A549 (cell line): ENCODE measurements at regions not wholly inside any gene's neighbourhood (a gene's known extent, or its start where the extent isn't known, plus 50 kb on each side); places are given as distances from the start of the nearest gene placed in this dataset.
"Not testable (repeated sequence)": the region's sequence is repeated elsewhere in the genome, so short reads cannot be mapped to it uniquely, and the experiment has no call there.

ENCODE experiments used
- ATAC-seq, 2 experiments: fragments of 200-7000 bp in 1 of 2; fragments of >200 bp in 1 of 2; cut with Nextera tagmentation in 1 of 2; cut with Tn5 transposase in 1 of 2; 3 replicates each; pipeline versions ENCODE4 v1.8.0 to v1.9.1; 2018 to 2020; ENCODE audit warnings: mild to moderate bottlenecking in 1 of 2, moderate library complexity in 1 of 2
- CTCF ChIA-PET: fragments of 300-600 bp; sonication (Branson Sonifier 250); formaldehyde crosslinking; extraction: SDS; loops from one replicate; lab custom pipeline; 2021; ENCODE audit warnings: antibody characterized with exemption, inconsistent platforms; lab: Yijun Ruan, JAX
- POLR2A ChIA-PET: fragments of 350-600 bp; formaldehyde crosslinking; extraction: SDS; loops from one replicate; lab custom pipeline; 2021; ENCODE audit warnings: antibody characterized with exemption, inconsistent platforms; lab: Yijun Ruan, JAX
- DNase-seq, 2 experiments: peaks; one replicate each; pipeline versions ENCODE4 v3.0.0 to v3.0.0-alpha.2; 2011 to 2016; ENCODE audit warnings: low read depth in 1 of 2, low spot score in 1 of 2
- FAIRE-seq: peaks from 2 replicates; lab custom pipeline; 2011; peaks lifted over from hg19 to GRCh38; lab: Jason Lieb, UNC
- H3K27ac ChIP-seq, 2 experiments: fragments of >200 bp; sonication (Bioruptor Twin); formaldehyde crosslinking; 3 replicates each; pipeline ENCODE4 v1.5.1; 2016 to 2017
- H3K4me1 ChIP-seq: fragments of >200 bp; sonication (Bioruptor Twin); formaldehyde crosslinking; 3 replicates; pipeline ENCODE4 v1.6.1; 2016
- H3K4me2 ChIP-seq: fragments of >200 bp; sonication (Bioruptor Twin); formaldehyde crosslinking; 3 replicates; pipeline ENCODE4 v1.6.1; 2016
- H3K4me3 ChIP-seq: fragments of >200 bp; sonication (Bioruptor Twin); formaldehyde crosslinking; 3 replicates; pipeline ENCODE4 v1.5.1; 2016
- H3K9me3 ChIP-seq: fragments of >200 bp; sonication (Bioruptor Twin); formaldehyde crosslinking; 3 replicates; pipeline ENCODE4 v1.6.1; 2016
- BCL3 ChIP-seq: fragments of >200 bp; sonication (Bioruptor Twin); formaldehyde crosslinking; IDR thresholded peaks from 3 replicates; pipeline ENCODE4 v1.6.1; 2016
- BHLHE40 ChIP-seq: IDR thresholded peaks from 2 replicates; pipeline ENCODE4 v1.6.1; 2012; ENCODE audit warnings: low read depth, low read length, inconsistent platforms
- CBX2 ChIP-seq: fragments of 200-600 bp; sonication (generic); IDR thresholded peaks from 2 replicates; pipeline ENCODE4 v1.6.1; 2016; ENCODE audit warnings: low read depth, mild to moderate bottlenecking, borderline replicate concordance
- CHD2 ChIP-seq: fragments of 150-350 bp; IDR thresholded peaks from 2 replicates; pipeline ENCODE4 v1.6.1; 2014; ENCODE audit warnings: low read length; ENCODE audit not compliant: partially characterized antibody
- EP300 ChIP-seq, 2 experiments: fragments of >200 bp; sonication (Bioruptor Twin); formaldehyde crosslinking; IDR thresholded peaks; 2 replicates in 1 of 2; 3 replicates in 1 of 2; pipeline ENCODE4 v1.6.1; 2016 to 2017
- FOXS1 ChIP-seq: fragments of 250-450 bp; sonication (Bioruptor Pico); IDR thresholded peaks from 2 replicates; pipeline ENCODE4 v1.5.0; 2020; ENCODE audit warnings: mild to moderate bottlenecking, moderate library complexity
- GATA3 ChIP-seq: IDR thresholded peaks from 2 replicates; pipeline ENCODE4 v1.6.1; 2012; ENCODE audit warnings: borderline replicate concordance
- HDAC2 ChIP-seq: fragments of 200-600 bp; sonication (generic); IDR thresholded peaks from 2 replicates; pipeline ENCODE4 v1.6.1; 2016
- HES2 ChIP-seq: fragments of >200 bp; sonication (Bioruptor Twin); formaldehyde crosslinking; IDR thresholded peaks from 2 replicates; pipeline ENCODE4 v1.6.1; 2016
- HEYL ChIP-seq: fragments of 250-450 bp; sonication (Bioruptor Pico); IDR thresholded peaks from 2 replicates; pipeline ENCODE4 v1.8.0; 2021; ENCODE audit warnings: mild to moderate bottlenecking, moderate library complexity
- HOXA7 ChIP-seq: fragments of 250-450 bp; sonication (Bioruptor Pico); IDR thresholded peaks from 2 replicates; pipeline ENCODE4 v1.5.0; 2020; ENCODE audit warnings: mild to moderate bottlenecking, moderate library complexity
- HOXB5 ChIP-seq: fragments of 250-450 bp; sonication (Bioruptor Pico); IDR thresholded peaks from 2 replicates; pipeline ENCODE4 v1.5.0; 2020; ENCODE audit warnings: mild to moderate bottlenecking, moderate library complexity
- JUN ChIP-seq, 2 experiments: fragments of >200 bp; sonication (Bioruptor Twin); formaldehyde crosslinking; IDR thresholded peaks; 2 replicates in 1 of 2; 3 replicates in 1 of 2; pipeline ENCODE4 v1.6.1; 2016 to 2017
- KDM5A ChIP-seq: fragments of 200-600 bp; sonication (generic); IDR thresholded peaks from 2 replicates; pipeline ENCODE4 v1.6.1; 2016; ENCODE audit warnings: antibody characterized with exemption, mild to moderate bottlenecking
- MYC ChIP-seq: IDR thresholded peaks from 2 replicates; pipeline ENCODE4 v1.6.1; 2012; ENCODE audit warnings: mild to moderate bottlenecking, inconsistent platforms, low read length, improper control_type of control experiment, borderline replicate concordance
- POLR2A ChIP-seq: IDR thresholded peaks from 2 replicates; pipeline ENCODE4 v1.6.1; 2012; ENCODE audit warnings: mild to moderate bottlenecking, low read length
- POLR2AphosphoS2 ChIP-seq: conservative IDR thresholded peaks from 2 replicates; pipeline ENCODE4 v1.6.1; 2012; ENCODE audit warnings: low read length, improper control_type of control experiment, inconsistent platforms
- RARB ChIP-seq: fragments of 250-450 bp; sonication (Bioruptor Pico); IDR thresholded peaks from 2 replicates; pipeline ENCODE4 v1.8.0; 2021; ENCODE audit warnings: mild to moderate bottlenecking, moderate library complexity
- RFX5 ChIP-seq: fragments of 450-650 bp; IDR thresholded peaks from 2 replicates; pipeline ENCODE4 v1.7.1; 2014; ENCODE audit warnings: antibody characterized with exemption, mild to moderate bottlenecking, moderate library complexity
- SMC3 ChIP-seq: fragments of >200 bp; sonication (Bioruptor Twin); formaldehyde crosslinking; IDR thresholded peaks from 3 replicates; pipeline ENCODE4 v1.6.1; 2018; ENCODE audit warnings: inconsistent platforms
- TFCP2L1 ChIP-seq: fragments of 250-450 bp; sonication (Bioruptor Pico); IDR thresholded peaks from 2 replicates; pipeline ENCODE4 v1.5.0; 2021; ENCODE audit warnings: mild to moderate bottlenecking
- ZC3H11A ChIP-seq: fragments of 450-650 bp; IDR thresholded peaks from 2 replicates; pipeline ENCODE4 v1.6.1; 2014; ENCODE audit warnings: antibody characterized with exemption, mild to moderate bottlenecking
- ZNF302 ChIP-seq: fragments of 250-450 bp; sonication (Bioruptor Pico); IDR thresholded peaks from 2 replicates; pipeline ENCODE4 v1.9.0; 2021; ENCODE audit warnings: inconsistent platforms, mild to moderate bottlenecking, moderate library complexity
- ZSCAN20 ChIP-seq: fragments of 250-450 bp; sonication (Bioruptor Pico); IDR thresholded peaks from 2 replicates; pipeline ENCODE4 v1.8.0; 2022; ENCODE audit warnings: mild to moderate bottlenecking, moderate library complexity
- WGBS: methylation state at CpG from one replicate; pipeline ENCODE4 v1.1.6; 2017; ENCODE audit errors: missing lambda C conversion rate; 5-methylcytosine and 5-hydroxymethylcytosine counted together
- TF ChIP-seq, protein P1 (sequence below): IDR thresholded peaks from 2 replicates; pipeline ENCODE4 v1.6.1; 2012
- TF ChIP-seq, protein P2 (sequence below): fragments of 250-450 bp; sonication (Bioruptor Pico); IDR thresholded peaks from 2 replicates; pipeline ENCODE4 v1.5.0; 2021; ENCODE audit warnings: mild to moderate bottlenecking, moderate library complexity, borderline replicate concordance

GRCh38 chr3:170656284-170656683, 70.4 kb upstream of the SLC7A14 start:
- no peak for ATAC-seq
- no peaks in the 10 kb centered on the region for H3K4me1 ChIP-seq
- H3K9me3 ChIP-seq = no peaks in the 10 kb centered on the region
- FAIRE-seq = no peak
- ChIA-PET POLR2A (no interaction called here), CTCF (interaction anchor here (0.6 kb wide), 1 partner anchor 1964 kb away, joined by 3 read pairs; no protein-coding TSS in a partner anchor)
- no peak for DNase-seq
- WGBS = 33% methylated on average over 2 of the region's 2 CpGs
- TF ChIP-seq EP300 (IDR thresholded peaks at IDR 0.05) (no peak), HDAC2 (no peak), SMC3 (no peak), JUN (IDR thresholded peaks at IDR 0.05) (no peak), BCL3 (no peak)
- TF ChIP-seq, protein P1, sequence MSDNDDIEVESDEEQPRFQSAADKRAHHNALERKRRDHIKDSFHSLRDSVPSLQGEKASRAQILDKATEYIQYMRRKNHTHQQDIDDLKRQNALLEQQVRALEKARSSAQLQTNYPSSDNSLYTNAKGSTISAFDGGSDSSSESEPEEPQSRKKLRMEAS = no peak
- no peak overlapping the region for H3K4me2 ChIP-seq
- H3K4me3 ChIP-seq = no peak overlapping the region
- no peak overlapping the region for H3K27ac ChIP-seq

- ChIA-PET CTCF (interaction anchor here (0.7 kb wide), 1 partner anchor 12 kb away, joined by 3 read pairs; no protein-coding TSS in a partner anchor), POLR2A (no interaction called here)
- ATAC-seq (no peak), FAIRE-seq (no peak), DNase-seq (no peak)
- 70% methylated on average over 21 of the region's 21 CpGs for WGBS
- H3K4me3 ChIP-seq = no peak overlapping the region
- H3K27ac ChIP-seq = no peak overlapping the region
- H3K4me2 ChIP-seq = no peak overlapping the region
- H3K4me1 ChIP-seq = no peaks in the 10 kb centered on the region
- H3K9me3 ChIP-seq = no peaks in the 10 kb centered on the region
- TF ChIP-seq JUN (IDR thresholded peaks at IDR 0.05) = no peak
- no peak for TF ChIP-seq CBX2
- no peak for TF ChIP-seq BHLHE40
- TF ChIP-seq GATA3 = no peak
- TF ChIP-seq RFX5 = no peak
- TF ChIP-seq HEYL (CRISPR knock-in tag) = no peak
- TF ChIP-seq POLR2AphosphoS2 = no peak
- TF ChIP-seq ZNF302 (CRISPR knock-in tag) = no peak
- no peak for TF ChIP-seq CHD2
- no peak for TF ChIP-seq HOXB5 (CRISPR knock-in tag)
These were observed 67.9 kb upstream of the SLC7A14 start for GRCh38 chr3:170653801-170654200.

- WGBS = 43% methylated on average over 6 of the region's 7 CpGs
- ChIA-PET POLR2A (interaction anchor here (0.7 kb wide), 1 partner anchor 65 kb away, joined by 3 read pairs; no protein-coding TSS in a partner anchor), CTCF (no interaction called here)
These were observed 65.5 kb upstream of the SLC7A14 start for GRCh38 chr3:170651260-170651845.

GRCh38 chr3:170650557-170650956, 64.7 kb upstream of the SLC7A14 start:
- CTCF ChIA-PET, FAIRE-seq: not testable (repeated sequence)
- 64% methylated on average over 2 of the region's 5 CpGs for WGBS

More at GRCh38 chr3:170651260-170651845, 65.5 kb upstream of the SLC7A14 start:
- TF ChIP-seq KDM5A (no peak), ZSCAN20 (CRISPR knock-in tag) (no peak), POLR2A (no peak), HES2 (no peak), RARB (CRISPR knock-in tag) (no peak), MYC (no peak), ZC3H11A (no peak), TFCP2L1 (CRISPR knock-in tag) (no peak), HOXA7 (CRISPR knock-in tag) (no peak), FOXS1 (no peak), ZNF302 (CRISPR knock-in tag) (no peak), POLR2AphosphoS2 (no peak), BCL3 (no peak)
- TF ChIP-seq, protein P2, sequence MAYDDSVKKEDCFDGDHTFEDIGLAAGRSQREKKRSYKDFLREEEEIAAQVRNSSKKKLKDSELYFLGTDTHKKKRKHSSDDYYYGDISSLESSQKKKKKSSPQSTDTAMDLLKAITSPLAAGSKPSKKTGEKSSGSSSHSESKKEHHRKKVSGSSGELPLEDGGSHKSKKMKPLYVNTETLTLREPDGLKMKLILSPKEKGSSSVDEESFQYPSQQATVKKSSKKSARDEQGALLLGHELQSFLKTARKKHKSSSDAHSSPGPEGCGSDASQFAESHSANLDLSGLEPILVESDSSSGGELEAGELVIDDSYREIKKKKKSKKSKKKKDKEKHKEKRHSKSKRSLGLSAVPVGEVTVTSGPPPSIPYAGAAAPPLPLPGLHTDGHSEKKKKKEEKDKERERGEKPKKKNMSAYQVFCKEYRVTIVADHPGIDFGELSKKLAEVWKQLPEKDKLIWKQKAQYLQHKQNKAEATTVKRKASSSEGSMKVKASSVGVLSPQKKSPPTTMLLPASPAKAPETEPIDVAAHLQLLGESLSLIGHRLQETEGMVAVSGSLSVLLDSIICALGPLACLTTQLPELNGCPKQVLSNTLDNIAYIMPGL (CRISPR knock-in tag) = no peak
- FAIRE-seq = no peak
- ATAC-seq = no peak
- Histone ChIP-seq H3K4me2 (no peak overlapping the region), H3K4me1 (no peaks in the 10 kb centered on the region), H3K9me3 (no peaks in the 10 kb centered on the region), H3K27ac (no peak overlapping the region), H3K4me3 (no peak overlapping the region)
- DNase-seq = no peak

More at GRCh38 chr3:170650557-170650956, 64.7 kb upstream of the SLC7A14 start:
- ATAC-seq, H3K4me3 ChIP-seq, DNase-seq, H3K9me3 ChIP-seq, H3K4me1 ChIP-seq, H3K4me2 ChIP-seq, POLR2A ChIA-PET, H3K27ac ChIP-seq: not testable (repeated sequence)
